Kidney (tissue), 13 donors: ENCODE measurements at regions not wholly inside any gene's neighbourhood (a gene's known extent, or its start where the extent isn't known, plus 50 kb on each side); places are given as distances from the start of the nearest gene placed in this dataset.

Experiments
- DNase-seq, 5 donors: peaks; one replicate each; pipeline ENCODE4 v3.0.0-alpha.2; 2013 to 2020
- FAIRE-seq: peaks from 2 replicates; lab custom pipeline; 2012; peaks lifted over from hg19 to GRCh38; lab: Jason Lieb, UNC
- H3K27ac ChIP-seq, 2 donors: one replicate each; pipeline ENCODE4 v1.7.0; 2013; ENCODE audit warnings: low read depth in 2 of 2, low read length in 2 of 2, inconsistent platforms in 1 of 2
- H3K27me3 ChIP-seq: one replicate; pipeline ENCODE4 v1.7.1; 2013; ENCODE audit warnings: low read length, inconsistent platforms; ENCODE audit not compliant: control insufficient read depth, insufficient read depth
- H3K36me3 ChIP-seq, 3 donors: one replicate each; pipeline versions ENCODE4 v1.7.0 to v1.7.1; 2013; ENCODE audit warnings: low read length in 3 of 3, control low read depth in 1 of 3, inconsistent platforms in 1 of 3; ENCODE audit not compliant: insufficient read depth in 3 of 3, control insufficient read depth in 2 of 3
- H3K4me1 ChIP-seq, 3 donors: one replicate each; pipeline versions ENCODE4 v1.7.0 to v1.7.1; 2013; ENCODE audit warnings: low read length in 3 of 3, inconsistent platforms in 1 of 3, low read depth in 1 of 3; ENCODE audit not compliant: control insufficient read depth in 2 of 3, insufficient read depth in 2 of 3
- H3K4me3 ChIP-seq, 3 donors: one replicate each; pipeline versions ENCODE4 v1.7.0 to v1.8.1; 2013; ENCODE audit warnings: low read length in 3 of 3, control low read depth in 1 of 3, inconsistent platforms in 1 of 3
- H3K9ac ChIP-seq, 3 donors: one replicate each; pipeline versions ENCODE4 v1.7.0 to v1.7.1; 2013; ENCODE audit warnings: low read length in 3 of 3, control low read depth in 1 of 3, inconsistent platforms in 1 of 3
- H3K9me3 ChIP-seq, 3 donors: one replicate each; pipeline versions ENCODE4 v1.7.0 to v1.7.1; 2013; ENCODE audit warnings: low read length in 3 of 3, control low read depth in 1 of 3, inconsistent platforms in 1 of 3; ENCODE audit not compliant: control insufficient read depth in 2 of 3, insufficient read depth in 1 of 3
- intact Hi-C: fragments of 100-400 bp; cut with DNase I; formaldehyde crosslinking; loops from one replicate; pipeline ENCODE4 v1.11.1; 2022
- TF ChIP-seq, protein P1 (sequence below): IDR thresholded peaks from 3 replicates; pipeline ENCODE4 v1.5.1; 2012; ENCODE audit warnings: mild to moderate bottlenecking, moderate library complexity, borderline replicate concordance; ENCODE audit not compliant: insufficient read depth; ENCODE audit errors: extremely low read depth
- donor health status: control.
- donor health status: control.
- donor health status: control.
- donor health status: control.
- donor health status: control.
- donor health status: DM: yes; HTN: yes; CAD: no.
- donor health status: Normal renal cell carcinoma (clear cell type).

DNA sequence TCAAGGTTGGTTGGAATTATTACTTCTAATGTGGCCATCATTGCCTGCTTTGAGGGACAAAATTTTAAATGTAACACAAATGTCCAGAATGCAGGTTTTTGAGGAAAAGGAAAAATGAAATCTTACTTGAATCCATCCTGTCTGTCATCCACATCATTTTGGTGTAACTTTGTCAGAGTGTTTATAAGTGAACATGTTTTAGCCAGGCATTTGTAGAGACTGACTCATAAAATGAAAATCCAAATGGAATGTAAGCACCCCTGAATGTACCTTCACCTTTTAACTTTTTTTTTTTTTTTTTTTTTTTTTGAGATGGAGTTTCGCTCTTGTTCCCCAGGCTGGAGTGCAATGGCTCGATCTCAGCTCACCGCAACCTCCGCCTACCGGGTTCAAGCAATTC is 141.8 kb upstream of the BNIP2 start:
- no peaks in the 10 kb centered on the region for H3K27me3 ChIP-seq
- H3K27ac ChIP-seq, result no peak overlapping the region
- no peaks in the 10 kb centered on the region for H3K9me3 ChIP-seq
- H3K36me3 ChIP-seq, result no peaks in the 10 kb centered on the region
- FAIRE-seq (no peak), DNase-seq (no peak)
- H3K4me3 ChIP-seq, result no peak overlapping the region
- H3K9ac ChIP-seq, result no peak overlapping the region
- intact Hi-C loops, result no loop called here
- TF ChIP-seq, protein P1, sequence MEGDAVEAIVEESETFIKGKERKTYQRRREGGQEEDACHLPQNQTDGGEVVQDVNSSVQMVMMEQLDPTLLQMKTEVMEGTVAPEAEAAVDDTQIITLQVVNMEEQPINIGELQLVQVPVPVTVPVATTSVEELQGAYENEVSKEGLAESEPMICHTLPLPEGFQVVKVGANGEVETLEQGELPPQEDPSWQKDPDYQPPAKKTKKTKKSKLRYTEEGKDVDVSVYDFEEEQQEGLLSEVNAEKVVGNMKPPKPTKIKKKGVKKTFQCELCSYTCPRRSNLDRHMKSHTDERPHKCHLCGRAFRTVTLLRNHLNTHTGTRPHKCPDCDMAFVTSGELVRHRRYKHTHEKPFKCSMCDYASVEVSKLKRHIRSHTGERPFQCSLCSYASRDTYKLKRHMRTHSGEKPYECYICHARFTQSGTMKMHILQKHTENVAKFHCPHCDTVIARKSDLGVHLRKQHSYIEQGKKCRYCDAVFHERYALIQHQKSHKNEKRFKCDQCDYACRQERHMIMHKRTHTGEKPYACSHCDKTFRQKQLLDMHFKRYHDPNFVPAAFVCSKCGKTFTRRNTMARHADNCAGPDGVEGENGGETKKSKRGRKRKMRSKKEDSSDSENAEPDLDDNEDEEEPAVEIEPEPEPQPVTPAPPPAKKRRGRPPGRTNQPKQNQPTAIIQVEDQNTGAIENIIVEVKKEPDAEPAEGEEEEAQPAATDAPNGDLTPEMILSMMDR, result no peak
- no peaks in the 10 kb centered on the region for H3K4me1 ChIP-seq

DNA sequence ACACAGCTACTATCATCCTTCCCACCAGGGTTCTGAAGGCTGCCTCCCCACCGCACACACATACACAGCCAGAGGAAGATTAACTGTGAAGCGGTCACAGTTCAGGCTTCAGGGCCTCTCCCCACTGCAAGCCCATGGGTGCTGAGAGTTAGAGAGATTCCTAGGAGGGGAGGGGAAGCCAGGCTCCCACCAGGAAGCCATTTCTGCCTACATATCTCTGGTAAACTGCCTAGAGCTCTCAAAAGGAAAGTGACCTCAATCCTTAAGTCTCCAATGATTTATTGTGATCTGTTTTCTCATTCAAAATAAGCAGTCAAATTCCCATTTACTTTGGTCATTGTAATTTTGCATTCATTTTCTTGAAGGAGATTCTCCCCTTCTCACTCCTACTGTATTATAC is 141.0 kb upstream of the BNIP2 start:
- FAIRE-seq (no peak), DNase-seq (no peak)
- Histone ChIP-seq H3K9me3 (no peaks in the 10 kb centered on the region), H3K27me3 (no peaks in the 10 kb centered on the region), H3K4me1 (no peaks in the 10 kb centered on the region), H3K27ac (no peak overlapping the region), H3K9ac (no peak overlapping the region), H3K4me3 (no peak overlapping the region), H3K36me3 (no peaks in the 10 kb centered on the region)
- TF ChIP-seq, protein P1, result no peak
- intact Hi-C loops, result no loop called here

DNA sequence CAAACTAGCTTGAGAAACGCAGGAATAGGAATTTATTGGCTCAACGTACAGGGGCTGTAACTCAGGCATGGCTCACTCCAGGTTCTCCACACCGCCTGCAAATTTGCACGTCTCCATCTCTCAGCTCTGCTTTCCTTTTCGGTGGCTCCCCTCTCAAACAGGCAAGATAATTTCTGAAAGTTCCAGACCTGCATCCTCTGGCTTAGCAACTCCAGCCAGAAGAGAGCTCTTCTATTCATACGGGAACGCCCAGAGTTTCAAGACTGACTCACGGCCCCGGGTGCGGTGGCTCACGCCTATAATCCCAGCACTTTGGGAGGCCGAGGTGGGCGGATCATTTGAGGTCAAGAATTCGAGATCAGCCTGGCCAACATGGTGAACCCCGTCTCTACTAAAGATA is 139.7 kb upstream of the BNIP2 start:
- FAIRE-seq, result no peak
- H3K4me1 ChIP-seq, result no peaks in the 10 kb centered on the region
- intact Hi-C loops, result no loop called here

DNA sequence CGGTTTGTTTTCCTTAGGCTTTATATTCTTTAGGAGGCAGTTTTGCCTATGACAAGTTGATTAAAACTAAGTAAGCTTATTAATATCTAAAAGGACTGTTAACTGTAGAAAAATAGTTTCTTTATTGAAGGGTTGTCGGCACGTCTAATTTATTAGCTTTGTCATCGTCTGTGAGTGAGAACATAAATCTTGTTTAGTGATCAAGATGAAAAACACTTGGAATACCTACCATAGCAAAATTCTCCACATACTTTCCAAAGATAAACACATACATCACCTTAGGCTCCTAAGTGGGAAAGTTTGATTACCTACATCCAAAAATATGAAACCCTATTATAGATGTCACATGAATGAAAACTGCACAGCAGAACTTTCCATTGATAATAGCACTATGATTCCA is 139.1 kb upstream of the BNIP2 start:
- intact Hi-C loops, result no loop called here
- H3K9me3 ChIP-seq, result peaks cover 0 to 2% (median 0%) of the 10 kb centered on the region in 3 donors
- no peaks in the 10 kb centered on the region for H3K36me3 ChIP-seq
- DNase-seq, result no peak
- FAIRE-seq, result no peak
- H3K27me3 ChIP-seq, result no peaks in the 10 kb centered on the region
- TF ChIP-seq, protein P1, result no peak
- no peak overlapping the region for H3K9ac ChIP-seq
- no peaks in the 10 kb centered on the region for H3K4me1 ChIP-seq
- no peak overlapping the region for H3K4me3 ChIP-seq
- H3K27ac ChIP-seq, result no peak overlapping the region

More for the DNA sequence above, 139.7 kb upstream of the BNIP2 start:
- H3K4me3 ChIP-seq, result no peak overlapping the region
- TF ChIP-seq, protein P1, result no peak
- no peak overlapping the region for H3K27ac ChIP-seq
- H3K27me3 ChIP-seq, result no peaks in the 10 kb centered on the region
- no peak for DNase-seq
- no peaks in the 10 kb centered on the region for H3K36me3 ChIP-seq
- no peak overlapping the region for H3K9ac ChIP-seq
- no peaks in the 10 kb centered on the region for H3K9me3 ChIP-seq
